Gastroesophageal sphincter (tissue), 4 donors: ENCODE measurements at regions not wholly inside any gene's neighbourhood (a gene's known extent, or its start where the extent isn't known, plus 50 kb on each side); places are given as distances from the start of the nearest gene placed in this dataset.

Source experiments
- ATAC-seq: fragments of 150-250 bp; one replicate; pipeline ENCODE4 v1.9.1; 2016; ENCODE audit warnings: mild to moderate bottlenecking, moderate library complexity
- H3K27ac ChIP-seq, 4 donors: fragments of 200-600 bp; sonication (generic) in 3 of 4; 1 replicate in 3 of 4; 2 replicates in 1 of 4; pipeline ENCODE4 v1.5.1; 2016 to 2019
- H3K27me3 ChIP-seq: fragments of 200-600 bp; sonication (generic); one replicate; pipeline ENCODE4 v1.5.1; 2019
- H3K36me3 ChIP-seq, 2 donors: fragments of 200-600 bp; sonication (generic); one replicate each; pipeline ENCODE4 v1.5.1; 2019; ENCODE audit warnings: control low read depth in 1 of 2
- H3K4me1 ChIP-seq, 3 donors: fragments of 200-600 bp; sonication (generic); 1 replicate in 2 of 3; 2 replicates in 1 of 3; pipeline ENCODE4 v1.5.1; 2016 to 2019; ENCODE audit warnings: control low read depth in 2 of 3
- H3K4me3 ChIP-seq, 2 donors: fragments of 200-600 bp; sonication (generic); one replicate each; pipeline ENCODE4 v1.5.1; 2019; ENCODE audit warnings: mild to moderate bottlenecking in 1 of 2, moderate library complexity in 1 of 2
- H3K9me3 ChIP-seq, 3 donors: fragments of 200-600 bp; sonication (generic); one replicate each; pipeline ENCODE4 v1.5.1; 2017 to 2019; ENCODE audit warnings: control low read depth in 2 of 3
- CTCF ChIP-seq, 4 experiments: fragments of 200-600 bp in 2 of 4; fragments of 450-650 bp in 2 of 4; sonication (generic) in 1 of 4; IDR thresholded peaks; one replicate each; pipeline ENCODE4 v1.5.1; 2017 to 2019; ENCODE audit warnings: antibody characterized with exemption in 4 of 4, mild to moderate bottlenecking in 2 of 4, moderate library complexity in 2 of 4
- EP300 ChIP-seq: sonication (generic); formaldehyde crosslinking; IDR thresholded peaks from one replicate; pipeline ENCODE4 v1.6.1; 2017; ENCODE audit warnings: antibody characterized with exemption, mild to moderate bottlenecking
- POLR2A ChIP-seq, 2 donors: fragments of 450-650 bp; IDR thresholded peaks; one replicate each; pipeline ENCODE4 v1.6.1; 2017; ENCODE audit warnings: antibody characterized with exemption in 2 of 2, mild to moderate bottlenecking in 2 of 2, moderate library complexity in 1 of 2
- POLR2AphosphoS5 ChIP-seq: sonication (generic); formaldehyde crosslinking; IDR thresholded peaks from one replicate; pipeline ENCODE4 v1.6.1; 2017; ENCODE audit warnings: antibody characterized with exemption
- WGBS, 2 donors: methylation state at CpG; one replicate each; pipeline ENCODE4 v1.1.5; 2018; ENCODE audit warnings: low coverage in 1 of 2; 5-methylcytosine and 5-hydroxymethylcytosine counted together

- WGBS, 2 donors = 7% methylated on average over 3 of the region's 35 CpGs; no CpG with 5 or more reads in 1 of the 2 donors
- no peak for ATAC-seq
- Histone ChIP-seq H3K4me3 (peak overlapping the region in 1 of 2 donors; percentile 41), H3K4me1 (peaks cover 0 to 19% (median 0%) of the 10 kb centered on the region in 3 donors), H3K27me3 (peaks cover 96% of the 10 kb centered on the region), H3K36me3 (no peaks in the 10 kb centered on the region), H3K9me3 (no peaks in the 10 kb centered on the region), H3K27ac (no peak overlapping the region)
- TF ChIP-seq POLR2AphosphoS5 (no peak), CTCF (IDR thresholded peaks at IDR 0.05) (no peak), POLR2A (IDR thresholded peaks at IDR 0.05) (no peak), EP300 (no peak)
Observed at GRCh38 chr5:1652873-1653697, 129.3 kb upstream of the LPCAT1 start.

- 26 to 100% methylated on average over 1 to 5 of the region's 13 CpGs for WGBS, 2 donors
- H3K27me3 ChIP-seq = peaks cover 96% of the 10 kb centered on the region
Observed at GRCh38 chr5:1651971-1652872, 128.5 kb upstream of the LPCAT1 start.

GRCh38 chr5:1651250-1651649 is 127.5 kb upstream of the LPCAT1 start:
- H3K36me3 ChIP-seq = no peaks in the 10 kb centered on the region
- H3K27me3 ChIP-seq = peaks cover 87% of the 10 kb centered on the region
- TF ChIP-seq CTCF (IDR thresholded peaks at IDR 0.05) (no peak), POLR2A (IDR thresholded peaks at IDR 0.05) (no peak), POLR2AphosphoS5 (no peak), EP300 (no peak)
- WGBS, 2 donors = 43 to 80% methylated on average over 1 of the region's 6 CpGs
- H3K27ac ChIP-seq = no peak overlapping the region
- no peak for ATAC-seq
- no peak overlapping the region for H3K4me3 ChIP-seq
- H3K4me1 ChIP-seq = peaks cover 0 to 19% (median 0%) of the 10 kb centered on the region in 3 donors
- H3K9me3 ChIP-seq = no peaks in the 10 kb centered on the region

More at GRCh38 chr5:1651971-1652872, 128.5 kb upstream of the LPCAT1 start:
- H3K4me1 ChIP-seq = peaks cover 0 to 19% (median 0%) of the 10 kb centered on the region in 3 donors
- no peak overlapping the region for H3K4me3 ChIP-seq
- ATAC-seq = no peak
- no peak for TF ChIP-seq POLR2A (IDR thresholded peaks at IDR 0.05)
- no peak for TF ChIP-seq POLR2AphosphoS5
- no peak for TF ChIP-seq EP300
- no peak for TF ChIP-seq CTCF (IDR thresholded peaks at IDR 0.05)
- H3K27ac ChIP-seq = no peak overlapping the region
- no peaks in the 10 kb centered on the region for H3K9me3 ChIP-seq
- H3K36me3 ChIP-seq = no peaks in the 10 kb centered on the region

GRCh38 chr5:1649554-1649953 is 125.8 kb upstream of the LPCAT1 start:
- H3K27me3 ChIP-seq = peaks cover 75% of the 10 kb centered on the region
- no peak overlapping the region for H3K27ac ChIP-seq
- no peak overlapping the region for H3K4me3 ChIP-seq
- no peak for TF ChIP-seq CTCF (IDR thresholded peaks at IDR 0.05)
- TF ChIP-seq POLR2A (IDR thresholded peaks at IDR 0.05) = no peak
- no peak for TF ChIP-seq EP300
- no peak for TF ChIP-seq POLR2AphosphoS5
- no peaks in the 10 kb centered on the region for H3K9me3 ChIP-seq
- H3K36me3 ChIP-seq = no peaks in the 10 kb centered on the region
- no peak for ATAC-seq
- WGBS, 2 donors = 48 to 68% methylated on average over 4 of the region's 4 CpGs
- H3K4me1 ChIP-seq = peaks cover 0 to 28% (median 0%) of the 10 kb centered on the region in 3 donors
